Activated CD8-positive, alpha-beta T cell treated with anti-CD3 and anti-CD28 coated beads for 36 hours (primary cell): ENCODE measurements at regions not wholly inside any gene's neighbourhood (a gene's known extent, or its start where the extent isn't known, plus 50 kb on each side); places are given as distances from the start of the nearest gene placed in this dataset.
"Not testable (repeated sequence)": the region's sequence is repeated elsewhere in the genome, so short reads cannot be mapped to it uniquely, and the experiment has no call there.

Source experiments
- ATAC-seq: fragments of 200-7000 bp; cut with Tn5 transposase; one replicate; pipeline ENCODE4 v1.10.0; 2021; ENCODE audit warnings: mild to moderate bottlenecking, moderate library complexity
- CTCF ChIA-PET: fragments of 350-600 bp; sonication (Branson Sonifier 250); formaldehyde crosslinking; loops from one replicate; lab custom pipeline; 2021; ENCODE audit warnings: antibody characterized with exemption; lab: Charles Lee
- POLR2A ChIA-PET: fragments of 350-600 bp; sonication (Branson Sonifier 250); formaldehyde crosslinking; loops from one replicate; lab custom pipeline; 2021; ENCODE audit warnings: antibody characterized with exemption; lab: Charles Lee
- DNase-seq: peaks from one replicate; pipeline ENCODE4 v3.0.0-alpha.2; 2020
- H3K27ac Mint-ChIP-seq: one replicate; pipeline ENCODE4 v1.8.0; 2021; ENCODE audit warnings: mild to moderate bottlenecking, mixed read lengths
- H3K27me3 Mint-ChIP-seq: one replicate; pipeline ENCODE4 v1.8.0; 2021; ENCODE audit warnings: mixed read lengths
- H3K36me3 Mint-ChIP-seq: one replicate; pipeline ENCODE4 v1.8.0; 2021; ENCODE audit warnings: low read depth, mixed read lengths
- H3K4me1 Mint-ChIP-seq: one replicate; pipeline ENCODE4 v1.8.0; 2021; ENCODE audit warnings: low read depth, mixed read lengths
- H3K4me3 Mint-ChIP-seq: one replicate; pipeline ENCODE4 v1.8.0; 2021; ENCODE audit warnings: mild to moderate bottlenecking, moderate library complexity, mixed read lengths
- H3K9me3 Mint-ChIP-seq: one replicate; pipeline ENCODE4 v1.8.0; 2021; ENCODE audit warnings: mixed read lengths
- intact Hi-C: fragments of 100-400 bp; cut with micrococcal nuclease; formaldehyde crosslinking; loops from one replicate; pipeline ENCODE4 v1.10.0; 2022
- TF ChIP-seq, protein P1 (sequence below): fragments of 200-600 bp; IDR thresholded peaks from one replicate; pipeline ENCODE4 v1.8.0; 2022; ENCODE audit warnings: antibody characterized with exemption, mild to moderate bottlenecking

DNA sequence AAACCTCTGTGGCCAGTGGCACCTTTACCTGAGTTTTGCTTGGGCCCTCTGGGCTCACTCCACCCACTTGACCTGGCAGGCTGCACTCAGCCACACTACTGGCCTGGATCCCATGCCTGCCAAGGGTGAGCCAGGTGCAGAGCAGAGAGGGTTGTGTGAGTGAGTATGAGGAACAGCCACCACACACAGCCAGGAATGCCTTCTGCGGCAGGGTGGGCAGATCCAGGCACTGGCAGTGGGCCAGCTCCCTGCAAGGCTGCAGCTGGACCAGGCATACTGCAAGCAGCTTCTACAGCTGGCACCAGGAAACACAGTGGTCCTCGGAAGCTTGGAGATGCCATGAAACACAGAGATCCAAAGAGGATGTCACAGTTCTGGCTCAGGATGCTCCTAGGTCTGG is 570.1 kb upstream of the ACTRT1 start:
- Mint-ChIP-seq H3K36me3 (no peaks in the 10 kb centered on the region), H3K27me3 (no peaks in the 10 kb centered on the region), H3K4me1 (no peaks in the 10 kb centered on the region), H3K9me3 (no peaks in the 10 kb centered on the region), H3K27ac (no peak overlapping the region), H3K4me3 (no peak overlapping the region)
- ATAC-seq (no peak), DNase-seq (no peak)
- CTCF ChIA-PET, result no interaction called here
- TF ChIP-seq, protein P1, sequence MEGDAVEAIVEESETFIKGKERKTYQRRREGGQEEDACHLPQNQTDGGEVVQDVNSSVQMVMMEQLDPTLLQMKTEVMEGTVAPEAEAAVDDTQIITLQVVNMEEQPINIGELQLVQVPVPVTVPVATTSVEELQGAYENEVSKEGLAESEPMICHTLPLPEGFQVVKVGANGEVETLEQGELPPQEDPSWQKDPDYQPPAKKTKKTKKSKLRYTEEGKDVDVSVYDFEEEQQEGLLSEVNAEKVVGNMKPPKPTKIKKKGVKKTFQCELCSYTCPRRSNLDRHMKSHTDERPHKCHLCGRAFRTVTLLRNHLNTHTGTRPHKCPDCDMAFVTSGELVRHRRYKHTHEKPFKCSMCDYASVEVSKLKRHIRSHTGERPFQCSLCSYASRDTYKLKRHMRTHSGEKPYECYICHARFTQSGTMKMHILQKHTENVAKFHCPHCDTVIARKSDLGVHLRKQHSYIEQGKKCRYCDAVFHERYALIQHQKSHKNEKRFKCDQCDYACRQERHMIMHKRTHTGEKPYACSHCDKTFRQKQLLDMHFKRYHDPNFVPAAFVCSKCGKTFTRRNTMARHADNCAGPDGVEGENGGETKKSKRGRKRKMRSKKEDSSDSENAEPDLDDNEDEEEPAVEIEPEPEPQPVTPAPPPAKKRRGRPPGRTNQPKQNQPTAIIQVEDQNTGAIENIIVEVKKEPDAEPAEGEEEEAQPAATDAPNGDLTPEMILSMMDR, result no peak
- intact Hi-C loops, result no loop called here
- POLR2A ChIA-PET, result no interaction called here

DNA sequence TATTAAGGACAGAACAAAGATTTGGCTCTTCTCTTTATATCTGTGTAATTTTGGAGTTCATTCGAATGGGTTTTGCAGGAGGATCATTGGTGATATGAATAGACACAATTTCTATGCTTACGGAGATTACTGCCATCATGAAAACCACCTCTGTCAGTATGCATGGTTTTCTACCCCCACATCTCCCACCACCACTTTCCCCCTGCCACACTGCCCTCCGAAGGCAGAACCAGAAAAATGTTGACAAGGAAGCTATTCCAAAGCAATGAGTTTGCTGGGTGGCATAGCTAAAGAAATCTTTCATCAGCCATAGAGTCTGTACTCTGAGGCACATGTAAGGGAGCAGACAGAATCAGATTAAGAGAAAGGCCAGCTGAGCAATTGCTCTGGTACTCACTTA is 567.3 kb upstream of the ACTRT1 start:
- intact Hi-C loops, result no loop called here
- POLR2A ChIA-PET, result no interaction called here
- H3K27ac Mint-ChIP-seq, result no peak overlapping the region
- TF ChIP-seq, protein P1, result no peak
- H3K4me3 Mint-ChIP-seq, result no peak overlapping the region
- DNase-seq (no peak), ATAC-seq (no peak)
- H3K27me3 Mint-ChIP-seq, result no peaks in the 10 kb centered on the region
- no peaks in the 10 kb centered on the region for H3K4me1 Mint-ChIP-seq
- CTCF ChIA-PET, result no interaction called here
- H3K36me3 Mint-ChIP-seq, result no peaks in the 10 kb centered on the region
- no peaks in the 10 kb centered on the region for H3K9me3 Mint-ChIP-seq

DNA sequence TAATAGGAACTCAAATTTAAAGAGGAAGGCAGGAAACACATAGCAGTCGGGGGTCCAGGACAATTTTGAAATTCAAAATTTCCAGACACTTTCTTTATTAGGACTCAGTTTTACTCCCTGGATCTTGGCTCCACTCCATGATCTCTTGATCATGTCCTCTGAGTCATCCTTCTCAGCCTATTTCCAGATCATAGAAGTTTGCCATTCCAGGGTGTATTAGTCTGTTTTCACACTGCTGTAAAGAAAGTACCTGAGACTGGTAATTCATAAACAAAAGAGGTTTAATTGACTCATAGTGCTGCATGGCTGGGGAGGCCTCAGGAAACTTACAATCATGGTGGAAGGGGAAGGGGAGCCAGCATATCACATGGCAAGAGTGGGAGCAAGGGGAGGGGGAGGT is 564.7 kb upstream of the ACTRT1 start:
- Mint-ChIP-seq H3K27me3 (no peaks in the 10 kb centered on the region), H3K36me3 (no peaks in the 10 kb centered on the region), H3K27ac (no peak overlapping the region), H3K4me3 (no peak overlapping the region), H3K9me3 (no peaks in the 10 kb centered on the region), H3K4me1 (no peaks in the 10 kb centered on the region)
- TF ChIP-seq, protein P1, result no peak
- ChIA-PET CTCF (no interaction called here), POLR2A (no interaction called here)
- intact Hi-C loops, result no loop called here
- ATAC-seq, result no peak
- DNase-seq, result no peak

DNA sequence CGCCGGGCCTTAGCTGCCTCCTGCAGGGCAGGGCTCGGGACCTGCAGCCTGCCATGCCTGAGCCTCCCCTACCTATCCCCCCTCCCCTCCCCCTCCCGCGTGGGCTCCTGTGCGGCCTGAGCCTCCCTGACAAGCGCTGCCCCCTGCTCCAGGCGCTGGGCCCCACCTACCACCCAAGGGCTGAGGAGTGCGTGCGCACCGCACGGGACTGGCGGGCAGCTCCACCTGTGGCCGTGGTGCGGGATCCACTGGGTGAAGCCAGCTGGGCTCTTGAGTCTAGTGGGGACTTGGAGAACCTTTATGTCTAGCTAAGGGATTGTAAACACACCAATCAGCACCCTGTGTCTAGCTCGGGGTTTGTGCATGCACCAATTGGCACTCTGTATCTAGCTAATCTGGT is 554.6 kb upstream of the ACTRT1 start:
- DNase-seq, ATAC-seq, POLR2A ChIA-PET, H3K9me3 Mint-ChIP-seq, intact Hi-C loops, H3K4me1 Mint-ChIP-seq, H3K36me3 Mint-ChIP-seq, H3K4me3 Mint-ChIP-seq, H3K27ac Mint-ChIP-seq, H3K27me3 Mint-ChIP-seq: not testable (repeated sequence)
- CTCF ChIA-PET, result interaction anchor here (0.6 kb wide), 1 partner anchor 231 kb away, joined by 3 read pairs; no protein-coding TSS in a partner anchor

DNA sequence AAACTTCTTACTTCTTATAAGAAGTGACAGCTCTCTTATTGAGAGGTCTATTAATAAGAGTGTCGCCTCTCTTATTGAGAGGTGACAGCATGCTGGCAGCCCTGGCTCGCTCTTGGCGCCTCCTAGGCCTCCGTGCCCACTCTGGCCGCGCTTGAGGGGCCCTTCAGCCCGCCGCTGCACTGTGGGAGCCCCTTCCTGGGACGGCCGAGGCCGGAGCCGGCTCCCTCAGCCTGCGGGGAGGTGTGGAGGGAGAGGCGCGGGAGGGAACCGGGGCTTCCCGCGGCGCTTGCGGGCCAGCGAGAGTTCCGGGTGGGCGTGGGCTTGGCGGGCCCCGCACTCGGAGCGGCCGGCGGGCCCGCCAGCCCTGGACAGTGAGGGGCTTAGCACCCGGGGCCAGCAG is 554.2 kb upstream of the ACTRT1 start:
- H3K9me3 Mint-ChIP-seq, ATAC-seq, H3K27ac Mint-ChIP-seq, intact Hi-C loops, H3K4me3 Mint-ChIP-seq, POLR2A ChIA-PET, H3K27me3 Mint-ChIP-seq, DNase-seq, CTCF ChIA-PET, H3K4me1 Mint-ChIP-seq, H3K36me3 Mint-ChIP-seq: not testable (repeated sequence)

DNA sequence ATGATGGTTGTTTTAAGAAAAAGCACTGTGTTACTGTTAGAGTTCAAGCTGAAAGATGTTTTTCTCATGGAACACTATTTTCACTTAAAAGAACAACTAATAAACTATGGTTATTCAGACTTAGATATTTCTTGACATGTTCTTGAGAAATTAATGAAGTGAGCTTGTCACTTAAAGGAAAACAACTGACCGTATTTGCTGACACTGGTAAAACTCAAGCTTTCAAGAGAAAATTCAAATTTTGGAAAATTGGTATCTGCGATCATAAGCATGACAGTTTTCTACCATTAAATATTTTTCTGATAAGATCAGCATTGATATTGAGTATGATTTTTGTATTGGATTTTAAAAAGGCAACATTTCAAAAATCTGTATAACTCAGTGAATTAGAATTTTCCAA is 549.5 kb upstream of the ACTRT1 start:
- intact Hi-C loops, result no loop called here
- Mint-ChIP-seq H3K9me3 (no peaks in the 10 kb centered on the region), H3K27me3 (no peaks in the 10 kb centered on the region), H3K4me1 (no peaks in the 10 kb centered on the region), H3K27ac (no peak overlapping the region), H3K4me3 (no peak overlapping the region), H3K36me3 (no peaks in the 10 kb centered on the region)
- DNase-seq (no peak), ATAC-seq (no peak)
- ChIA-PET POLR2A (no interaction called here), CTCF (no interaction called here)
- TF ChIP-seq, protein P1, result no peak
